ENCODE measurements at regions not wholly inside any gene's neighbourhood (a gene's known extent, or its start where the extent isn't known, plus 50 kb on each side); places are given as distances from the start of the nearest gene placed in this dataset.

- Histone ChIP-seq H4K8ac (ENCODE audit: extremely low read depth, insufficient read depth, low read length) (no peak overlapping the region), H3K9ac (replicated peaks in 1 of 4; ENCODE audit: extremely low read depth in 1 of 4, low read depth in 3 of 4, low read length in 3 of 4) (no peak overlapping the region), H3K79me2 (ENCODE audit: control insufficient read depth in 1 of 2, insufficient read depth in 2 of 2, low read length in 2 of 2) (no peaks in the 10 kb centered on the region), H3K18ac (ENCODE audit: extremely low read depth, low read length) (no peak overlapping the region), H2BK12ac (ENCODE audit: low read depth, low read length) (no peak overlapping the region), H4K20me1 (replicated peaks in 1 of 2; ENCODE audit: control insufficient read depth in 1 of 2, insufficient read depth in 2 of 2, low read length in 2 of 2) (no peaks in the 10 kb centered on the region), H3K4ac (replicated peaks; ENCODE audit: insufficient read length, low read depth, low read length) (no peak overlapping the region), H3K9me3 (ENCODE audit: insufficient read depth in 2 of 2, low read depth in 1 of 2, low read length in 1 of 2) (no peaks in the 10 kb centered on the region), H3K14ac (ENCODE audit: insufficient read length) (no peak overlapping the region), H2BK120ac (replicated peaks; ENCODE audit: low read depth, low read length) (no peak overlapping the region), H3K27ac (ENCODE audit: low read depth, low read length) (no peak overlapping the region), H2BK5ac (ENCODE audit: low read depth, low read length) (no peak overlapping the region), H3K4me1 (replicated peaks in 1 of 4; ENCODE audit: control insufficient read depth in 3 of 4, insufficient read depth in 4 of 4, low read length in 3 of 4) (no peaks in the 10 kb centered on the region), H2BK20ac (ENCODE audit: low read length) (no peak overlapping the region), H3K79me1 (ENCODE audit: low read depth, low read length) (no peaks in the 10 kb centered on the region; the same call in 1 of the 2 replicates), H2BK15ac (ENCODE audit: low read length) (no peak overlapping the region), H3K4me3 (ENCODE audit: extremely low read depth in 1 of 4, insufficient read depth in 2 of 4, low read depth in 3 of 4, low read length in 4 of 4) (no peak overlapping the region), H3K23me2 (ENCODE audit: low read depth, low read length) (no peaks in the 10 kb centered on the region), H3K23ac (ENCODE audit: insufficient read length) (no peak overlapping the region), H3K27me3 (replicated peaks in 1 of 4; ENCODE audit: control insufficient read depth in 3 of 4, extremely low read depth in 1 of 4, insufficient read depth in 3 of 4, low read length in 3 of 4) (no peaks in the 10 kb centered on the region), H4K91ac (replicated peaks; ENCODE audit: insufficient read length, low read length) (no peak overlapping the region), H2AFZ (ENCODE audit: low read length) (no peak overlapping the region), H4K5ac (ENCODE audit: insufficient read length, low read depth, low read length) (no peak overlapping the region), H3K4me2 (ENCODE audit: insufficient read depth in 1 of 2, low read depth in 2 of 2, low read length in 2 of 2) (no peak overlapping the region), H3K56ac (replicated peaks; ENCODE audit: insufficient read length, low read depth, low read length) (no peak overlapping the region), H2AK5ac (ENCODE audit: low read depth, low read length) (no peak overlapping the region), H3K36me3 (ENCODE audit: control insufficient read depth in 2 of 4, insufficient read depth in 4 of 4, low read length in 3 of 4) (no peaks in the 10 kb centered on the region)
- WGBS, 2 experiments (ENCODE audit: extremely low coverage in 1 of 2, insufficient coverage in 1 of 2, insufficient read length in 1 of 2, insufficient replicate concordance in 2 of 2, low coverage in 1 of 2, low lambda C conversion rate in 2 of 2, missing lambda C conversion rate in 1 of 2) = 86% methylated on average over 7 of the region's 7 CpGs; no CpG with 5 or more reads in 1 of the 2 experiments
- no peak for TF ChIP-seq TCF12 (IDR thresholded peaks at IDR 0.05; ENCODE audit: low read depth, low read length)
- no peak for TF ChIP-seq ASH2L (IDR thresholded peaks at IDR 0.05; ENCODE audit: low read length)
- FAIRE-seq (no peak), DNase-seq (ENCODE audit: low read depth in 1 of 2, low spot score in 2 of 2) (no peak)
- ChIA-PET POLR2A (ENCODE audit: partially characterized antibody) (interaction anchor here (0.6 kb wide), 1 partner anchor 20 kb away, joined by 4 read pairs; no protein-coding TSS in a partner anchor), CTCF (ENCODE audit: partially characterized antibody) (interaction anchor here (0.7 to 1.3 kb wide), 5 partner anchors 13 to 301 kb away, joined by 3 to 5 read pairs (median 3); no protein-coding TSS in a partner anchor)
Observed at GRCh38 chr3:17994167-17994566, 251.7 kb upstream of the TBC1D5 start.

Data from H1 (cell line).